HG02610 (cell line): ENCODE measurements at regions not wholly inside any gene's neighbourhood (a gene's known extent, or its start where the extent isn't known, plus 50 kb on each side); places are given as distances from the start of the nearest gene placed in this dataset.

Source experiments
- ATAC-seq: cut with Tn5 transposase; IDR thresholded peaks from one replicate; pipeline ENCODE4 v1.9.1; 2021; ENCODE audit warnings: mild to moderate bottlenecking, moderate library complexity; ENCODE audit not compliant: unreplicated experiment

DNA sequence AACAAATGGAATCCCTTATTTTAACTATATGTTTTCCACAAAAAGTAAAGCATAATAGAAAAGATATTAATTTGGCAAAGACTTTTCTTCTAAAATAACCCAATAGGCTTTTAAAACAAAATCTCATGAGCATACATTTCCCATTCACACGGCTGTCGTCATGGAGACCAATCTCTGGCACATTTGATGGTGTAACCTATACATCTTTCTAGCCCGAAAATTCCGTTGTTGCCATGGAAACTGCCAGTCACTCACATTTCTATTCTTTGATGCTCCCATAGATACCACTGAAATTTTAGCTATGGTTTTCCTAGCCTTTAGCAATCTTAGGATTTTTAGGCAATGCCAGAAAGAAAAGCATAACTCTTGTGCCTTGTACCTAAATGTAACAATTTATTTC is 262.9 kb upstream of the TRPM3 start:
- ATAC-seq, result no peak

DNA sequence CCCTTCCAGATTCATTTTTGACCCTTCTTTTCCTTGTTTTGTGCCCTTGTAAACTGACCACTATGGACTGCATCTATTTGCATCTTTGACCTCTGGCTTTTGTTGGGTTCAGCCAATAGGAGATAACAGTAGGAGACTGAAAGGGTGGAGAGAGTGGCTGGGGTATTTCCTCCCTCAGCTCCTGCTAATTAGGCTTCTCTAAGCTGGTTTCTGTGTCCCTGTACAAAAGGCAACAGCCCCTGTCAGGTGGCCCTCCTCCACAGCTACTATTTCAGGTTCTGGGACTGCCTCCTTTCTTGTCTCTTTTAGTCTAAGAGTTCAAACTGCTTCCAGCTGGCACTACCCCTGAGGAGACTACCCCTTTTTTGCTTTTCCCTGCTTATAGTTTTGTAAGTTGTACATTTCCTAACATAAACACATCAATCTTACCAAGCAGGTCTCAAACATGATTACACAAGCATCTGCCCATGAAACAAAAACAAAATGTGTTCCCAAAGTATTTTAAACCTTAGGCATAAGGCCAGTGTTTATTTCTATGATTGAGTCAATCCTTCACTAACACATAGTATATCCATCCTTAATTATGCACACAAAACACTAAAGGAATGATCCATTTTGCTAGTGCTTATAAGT is 262.0 kb upstream of the TRPM3 start:
- no peak for ATAC-seq

DNA sequence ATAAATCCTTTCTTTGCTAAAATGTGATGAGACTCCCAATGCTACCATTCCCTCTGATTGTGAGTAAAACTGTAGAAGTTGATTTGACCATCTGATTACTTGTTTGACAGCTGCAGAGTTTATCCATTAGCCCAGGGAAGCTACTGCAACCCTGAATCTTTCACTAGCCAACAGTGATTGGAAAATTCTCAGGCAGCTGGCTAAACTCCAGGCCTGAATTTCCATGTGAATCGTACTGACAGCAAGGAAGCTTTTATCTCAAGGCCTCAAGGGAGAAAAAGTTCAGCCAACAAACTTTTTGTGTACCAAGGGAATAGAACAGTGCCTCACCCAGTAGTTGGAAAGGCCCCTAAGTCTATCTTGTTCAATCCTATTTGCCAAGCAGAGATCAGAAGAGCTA is 246.7 kb upstream of the TRPM3 start:
- no peak for ATAC-seq

DNA sequence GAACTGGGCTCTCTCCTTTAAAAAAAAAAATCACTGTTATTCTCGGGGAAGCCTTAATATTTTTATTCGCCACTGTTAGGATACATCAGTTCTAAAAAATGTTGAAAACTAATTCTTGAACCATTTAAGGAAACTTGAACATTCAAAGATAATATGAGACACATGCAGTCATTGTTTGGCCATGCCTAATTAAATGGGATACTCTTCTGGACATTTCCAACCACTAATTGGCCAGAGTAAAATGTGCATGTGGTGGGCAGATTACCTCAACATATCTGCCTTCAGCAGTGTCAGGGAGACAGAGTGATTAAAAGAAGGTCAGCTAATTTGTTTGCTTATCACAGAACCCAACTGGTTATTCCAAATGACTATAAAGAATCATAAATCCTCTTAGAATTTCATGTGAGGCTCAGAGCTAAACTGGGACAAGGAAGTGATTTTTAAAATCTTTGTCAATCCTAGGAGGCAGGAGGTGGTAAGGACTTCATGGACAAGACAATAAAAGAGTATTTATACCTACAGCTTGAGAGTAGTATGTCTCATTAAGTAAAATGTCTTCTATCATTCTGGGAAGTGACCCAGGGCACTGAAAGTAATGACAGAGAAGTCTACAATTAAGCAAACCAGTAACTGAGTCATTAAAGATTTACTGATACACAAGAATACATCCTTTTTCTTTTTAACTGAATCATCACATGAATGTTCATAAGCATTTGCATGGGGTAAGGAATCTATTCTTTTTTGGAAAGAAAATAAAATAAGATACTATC is 242.9 kb upstream of the TRPM3 start:
- no peak for ATAC-seq

DNA sequence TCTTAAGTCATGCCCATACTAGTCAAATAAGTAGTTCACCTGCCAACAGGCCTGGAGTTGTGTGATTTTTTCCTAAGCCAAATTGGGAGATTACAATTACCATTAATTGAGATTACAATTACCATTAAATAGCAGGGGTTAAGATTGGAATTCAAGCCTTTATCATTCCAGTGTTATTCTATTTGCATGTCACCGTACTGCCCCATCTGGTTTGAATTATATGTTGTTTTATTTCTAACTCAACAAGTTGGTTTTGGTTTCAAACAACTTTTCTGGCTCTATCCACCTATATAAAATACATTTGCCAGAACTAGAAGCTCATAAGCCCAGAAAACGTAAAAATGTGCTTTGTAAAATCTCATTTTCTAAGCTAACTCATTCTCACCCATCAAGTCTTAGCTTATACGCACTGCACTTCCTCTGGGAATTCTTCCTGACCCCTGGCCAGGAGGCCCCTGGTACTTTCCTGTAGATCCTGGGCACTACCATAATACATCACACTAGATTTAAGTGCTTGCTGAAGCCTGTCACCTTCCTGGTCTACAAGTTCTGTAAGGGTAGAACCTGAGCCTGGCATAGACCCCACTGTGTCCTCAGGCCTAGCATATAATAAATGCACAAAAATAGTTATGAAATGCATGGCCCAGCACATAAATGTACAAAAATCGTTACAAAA is 242.0 kb upstream of the TRPM3 start:
- no peak for ATAC-seq

DNA sequence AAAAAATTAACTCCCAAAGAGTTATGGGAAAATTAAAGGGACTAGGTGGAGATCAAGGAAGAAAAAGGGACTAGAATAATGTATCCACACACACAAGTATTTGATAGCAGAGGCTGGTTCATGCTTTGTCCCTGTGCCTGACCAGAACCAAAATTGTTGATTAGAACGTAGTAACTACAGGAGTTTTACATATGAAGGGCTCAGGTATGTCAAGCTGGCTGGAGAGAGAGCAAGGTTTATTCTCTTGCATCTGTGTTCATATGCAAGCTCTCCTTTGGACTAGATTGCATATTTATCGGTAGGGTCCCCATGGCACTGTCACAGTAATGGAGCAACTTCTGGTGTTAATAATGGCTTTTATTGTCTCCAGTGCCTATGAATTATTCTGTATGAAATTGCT is 239.9 kb upstream of the TRPM3 start:
- ATAC-seq, result no peak

DNA sequence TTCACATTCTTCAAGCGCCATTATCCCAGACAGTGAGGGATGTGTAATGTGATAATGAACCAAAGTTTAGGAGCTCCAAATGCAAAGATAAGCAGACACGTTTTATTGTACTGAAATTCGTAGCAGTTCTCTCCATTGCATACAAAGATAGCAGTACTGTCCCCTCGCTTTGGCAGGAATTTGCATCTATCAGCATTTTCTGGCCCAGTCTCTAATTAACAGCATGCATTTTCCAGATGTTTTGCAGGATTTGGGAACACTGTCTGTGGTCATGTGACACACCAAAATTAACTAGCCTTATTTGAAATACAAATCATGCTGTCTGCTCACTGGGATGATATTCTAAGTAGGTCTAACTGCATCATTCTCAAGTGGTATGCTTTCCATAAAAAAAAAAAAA is 235.9 kb upstream of the TRPM3 start:
- no peak for ATAC-seq

DNA sequence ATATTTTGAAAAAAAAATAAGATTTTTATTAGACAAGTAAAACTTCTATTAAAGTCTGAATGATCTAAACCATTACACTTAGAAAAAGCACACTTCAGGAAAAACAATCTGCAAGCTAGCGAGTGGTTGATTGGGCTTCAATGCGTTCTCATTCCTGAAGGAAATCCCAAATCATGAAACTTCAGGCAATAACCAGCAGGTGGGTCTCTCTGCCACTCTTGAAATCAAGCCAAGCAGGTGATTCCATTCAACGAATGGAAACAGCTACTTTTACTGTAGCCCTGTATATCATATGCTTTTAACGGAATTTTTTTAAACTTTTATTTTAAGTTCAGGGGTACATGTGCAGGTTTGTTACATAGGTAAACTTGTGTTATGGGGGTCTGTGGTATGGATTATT is 234.5 kb upstream of the TRPM3 start:
- no peak for ATAC-seq

DNA sequence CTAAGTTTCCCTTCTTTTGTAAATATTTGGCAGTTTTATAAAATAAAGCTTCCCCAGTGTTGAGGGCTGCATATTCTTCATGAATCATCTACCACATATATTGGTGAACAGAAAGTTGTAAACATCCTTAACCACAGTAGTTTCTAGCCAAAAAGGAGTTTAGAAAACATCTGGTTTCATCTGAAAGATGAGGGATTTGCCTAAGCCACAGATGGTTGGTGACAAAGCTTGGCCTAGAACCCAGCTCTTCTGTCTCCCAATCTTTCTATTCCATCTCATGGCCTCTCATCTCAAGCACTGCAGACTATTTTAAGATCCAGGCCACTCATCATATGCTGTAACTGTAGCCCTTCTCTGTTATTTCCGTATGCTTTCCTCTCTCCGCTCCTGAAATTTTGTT is 232.3 kb upstream of the TRPM3 start:
- ATAC-seq, result no peak

DNA sequence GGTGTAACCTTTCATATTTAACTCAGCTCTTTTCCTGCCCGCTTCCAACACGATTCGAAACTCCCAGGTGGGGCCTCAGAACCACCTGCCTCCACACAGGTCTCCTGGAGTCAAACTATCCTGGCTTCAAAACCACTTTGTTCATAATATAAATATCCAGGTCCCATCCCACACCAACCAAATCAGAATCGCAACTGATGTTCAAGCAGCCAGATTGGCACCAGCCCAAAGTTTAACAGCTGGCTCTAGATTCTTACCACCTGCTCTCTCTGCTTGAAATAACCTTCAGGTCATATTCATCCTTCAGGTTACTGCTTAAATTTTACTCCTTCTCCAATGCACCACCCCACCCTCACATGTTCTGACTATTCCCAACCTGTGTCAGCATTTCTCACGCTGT is 231.4 kb upstream of the TRPM3 start:
- ATAC-seq, result no peak

DNA sequence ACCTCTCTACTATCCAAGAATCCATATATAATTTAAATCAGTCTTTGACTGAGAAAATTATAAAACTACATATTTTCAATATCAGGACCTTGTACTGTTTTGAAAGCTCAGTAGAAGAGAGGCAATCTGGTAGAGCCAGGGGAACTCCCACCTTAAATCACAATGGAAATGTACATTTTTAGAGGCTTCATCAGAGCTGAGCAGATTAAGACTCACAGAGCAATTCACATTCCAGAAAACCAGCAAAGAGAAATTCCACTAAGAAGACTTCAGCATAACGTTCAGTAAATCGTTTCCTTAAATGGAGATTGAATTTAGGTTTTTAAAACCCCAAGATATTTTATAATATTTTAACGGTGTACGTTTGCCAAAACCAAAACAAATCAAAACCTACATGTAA is 227.8 kb upstream of the TRPM3 start:
- no peak for ATAC-seq

DNA sequence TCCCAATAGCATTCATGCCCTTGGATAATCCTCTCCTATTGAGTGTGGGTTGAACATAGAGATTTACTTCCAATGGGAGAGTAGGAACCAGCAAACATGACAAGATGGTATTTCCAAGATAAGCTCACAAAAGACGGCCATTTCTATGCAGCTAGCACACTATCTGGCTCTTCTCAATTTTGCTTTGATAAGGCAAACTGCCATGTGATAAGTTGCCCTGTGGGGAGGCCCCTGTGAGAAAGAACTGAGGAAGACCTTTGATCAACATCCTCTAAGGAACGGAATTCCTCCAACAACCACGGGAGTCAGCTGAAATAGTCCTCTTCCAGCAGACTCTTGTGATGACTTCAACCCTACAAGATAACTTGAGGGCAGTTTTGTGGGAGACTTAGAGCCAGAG is 211.9 kb upstream of the TRPM3 start:
- no peak for ATAC-seq

DNA sequence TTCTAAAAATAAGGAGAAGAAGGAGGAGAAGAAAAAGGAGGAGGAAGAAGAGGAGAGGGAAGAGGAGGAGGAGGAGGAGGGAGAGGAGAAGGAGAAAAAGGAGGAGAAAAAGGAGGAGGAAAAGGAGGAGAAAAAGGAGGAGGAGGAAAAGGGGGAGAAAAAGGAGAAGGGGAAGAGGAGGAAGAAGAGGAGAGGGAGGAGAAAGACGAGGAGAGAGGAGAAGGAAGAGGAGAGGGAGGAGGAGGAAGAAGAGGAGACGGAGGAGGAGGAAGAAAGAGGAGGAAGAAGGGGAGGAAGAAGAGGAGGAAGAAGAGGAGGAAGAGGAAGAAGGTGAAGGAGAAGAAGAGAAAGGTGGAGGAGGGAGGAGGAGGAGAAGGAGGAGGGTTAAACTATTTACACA is 210.2 kb upstream of the TRPM3 start:
- ATAC-seq, result no peak

DNA sequence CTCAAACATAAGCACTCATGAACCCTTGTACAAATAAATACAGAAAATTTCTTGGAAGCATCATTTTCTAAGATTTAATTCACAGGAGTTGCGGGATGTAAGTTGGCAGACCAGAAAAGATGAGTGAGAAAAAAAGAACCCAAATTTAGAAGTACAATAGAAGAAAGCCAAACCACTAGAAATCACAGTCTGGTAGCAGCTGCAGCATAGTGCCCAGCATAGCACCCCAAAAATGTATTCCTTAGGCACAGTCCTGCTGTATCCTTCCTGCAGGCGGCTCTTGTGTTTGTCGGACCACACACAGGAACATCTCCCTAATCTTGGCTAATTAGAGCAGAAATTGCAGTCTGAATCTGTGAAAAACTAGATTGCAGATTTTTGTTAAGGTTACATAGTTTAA is 208.5 kb upstream of the TRPM3 start:
- no peak for ATAC-seq

DNA sequence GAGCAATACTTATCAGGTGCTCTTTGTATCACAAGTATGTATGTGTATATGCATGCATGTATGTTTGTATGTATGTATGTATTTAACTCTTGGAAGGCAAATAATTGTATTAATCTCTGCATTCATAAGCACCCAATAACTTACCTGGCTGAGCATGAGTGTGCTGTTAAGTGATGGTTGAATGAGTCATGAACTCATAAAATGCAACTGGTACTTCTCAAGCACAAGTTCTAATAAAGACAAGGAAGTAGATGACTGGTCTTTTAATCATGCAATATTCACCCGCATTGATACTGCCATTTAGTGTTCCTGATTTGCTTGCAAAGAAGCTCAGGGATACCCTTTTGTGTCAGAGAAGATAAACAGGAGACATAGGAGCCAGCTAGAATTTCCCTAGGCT is 204.9 kb upstream of the TRPM3 start:
- ATAC-seq, result no peak

DNA sequence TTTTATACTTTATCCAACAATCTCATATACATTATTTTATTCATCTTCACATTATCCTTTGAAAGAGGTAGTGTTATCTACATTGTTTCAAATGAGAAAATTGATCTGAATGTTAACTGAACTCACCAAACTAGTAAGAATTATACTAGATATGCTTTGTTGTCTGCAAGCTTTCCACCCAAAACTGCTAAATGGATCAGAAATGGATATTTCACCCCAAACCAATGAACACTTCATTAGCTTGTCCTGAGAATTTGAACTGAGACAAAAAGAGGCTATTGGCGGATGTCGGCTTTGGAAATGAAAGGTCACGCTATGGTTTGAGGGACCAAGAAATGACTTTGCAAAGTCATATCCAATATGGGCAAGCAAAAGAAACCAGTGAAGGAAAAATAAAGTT is 201.9 kb upstream of the TRPM3 start:
- no peak for ATAC-seq

DNA sequence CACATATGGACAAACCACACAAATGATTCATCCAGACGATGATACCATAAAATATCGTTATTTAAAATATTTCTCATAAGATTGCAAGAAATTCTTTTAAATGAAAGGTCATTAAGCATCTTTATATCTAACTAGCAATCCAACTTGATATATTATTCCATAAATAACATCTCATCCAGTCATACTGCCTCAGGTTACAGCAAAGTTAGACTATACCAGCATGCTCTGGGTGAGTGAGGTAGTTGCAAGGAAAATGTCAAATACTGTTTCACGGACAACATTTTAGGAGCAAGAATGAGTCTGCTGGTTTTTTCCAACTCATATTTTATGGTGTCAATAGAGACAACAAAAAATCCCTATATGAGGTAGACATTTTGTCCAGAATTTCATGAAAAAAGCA is 200.9 kb upstream of the TRPM3 start:
- no peak for ATAC-seq

DNA sequence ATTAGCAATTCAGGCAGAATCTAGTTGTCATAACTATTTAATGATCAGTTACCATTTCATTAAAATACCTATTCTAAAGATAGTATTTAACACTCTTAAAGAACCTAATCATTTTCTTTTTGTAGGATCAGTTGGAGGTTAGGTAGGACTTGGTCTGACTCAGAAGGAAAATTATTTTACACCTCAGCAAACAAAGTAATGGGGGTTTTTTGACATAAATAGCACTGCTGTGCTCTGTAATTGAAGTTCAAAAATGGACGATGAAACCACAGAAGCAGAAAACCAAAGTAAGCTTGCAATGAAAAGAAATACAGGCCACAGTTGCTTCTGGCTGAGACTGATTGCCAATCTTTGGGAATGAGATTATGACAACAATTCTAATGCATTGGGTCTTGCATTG is 187.0 kb upstream of the TRPM3 start:
- ATAC-seq, result peak; percentile 76

DNA sequence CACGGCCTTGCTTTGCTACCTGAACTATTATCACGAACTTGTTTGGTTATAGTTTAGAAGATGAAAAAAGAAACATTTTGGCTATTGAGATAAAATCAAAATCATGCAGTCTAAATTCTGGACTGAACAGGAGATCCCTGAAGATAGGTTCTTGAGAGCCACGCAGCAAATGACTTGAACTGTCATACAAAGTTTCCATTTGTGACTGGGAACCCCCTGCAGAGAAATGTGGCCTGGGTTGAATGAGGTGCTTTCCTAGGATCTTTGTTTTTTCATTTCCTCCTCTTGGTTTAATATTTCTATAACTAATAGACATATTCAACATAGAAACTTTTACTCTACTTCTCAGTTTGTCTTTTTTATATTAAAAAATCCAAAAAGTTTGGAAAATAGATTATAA is 184.7 kb upstream of the TRPM3 start:
- peak; percentile 82 for ATAC-seq

DNA sequence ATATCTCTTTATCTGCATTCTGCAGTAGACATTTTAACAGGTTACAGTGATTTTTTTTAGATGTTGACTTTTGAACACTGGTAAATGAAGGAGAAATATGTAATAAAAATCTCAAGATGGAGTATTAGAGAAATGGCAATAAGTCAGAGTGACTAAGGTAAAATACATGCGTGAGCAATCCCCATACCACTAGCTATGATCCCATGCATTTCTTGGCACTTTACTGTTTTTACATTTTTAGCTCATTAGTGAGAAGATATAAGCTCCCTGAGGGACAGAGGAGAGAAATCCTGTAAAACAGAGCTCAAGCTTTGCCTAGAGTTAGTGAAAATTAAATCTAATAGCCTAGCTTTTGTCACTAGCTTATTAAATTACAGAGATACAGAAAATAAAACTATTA is 181.9 kb upstream of the TRPM3 start:
- no peak for ATAC-seq

DNA sequence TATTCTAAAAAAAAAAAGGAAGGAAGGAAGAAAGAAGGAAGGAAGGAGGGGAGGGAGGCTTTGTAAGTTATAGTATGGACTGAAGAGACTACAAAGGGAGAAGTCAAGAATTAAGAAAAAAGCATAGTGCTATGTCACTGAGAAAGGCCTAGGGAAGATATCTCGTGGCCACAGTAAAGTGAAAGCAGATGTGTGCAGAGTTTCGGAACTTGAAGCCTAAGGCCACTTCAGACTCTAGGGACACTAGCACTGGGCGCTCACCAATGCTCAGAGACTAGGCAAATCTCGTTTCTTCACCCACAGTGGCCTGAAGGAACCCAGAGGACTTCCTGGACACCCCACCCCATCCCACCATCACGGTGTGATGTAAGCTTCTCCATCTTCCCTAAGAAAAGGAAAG is 181.4 kb upstream of the TRPM3 start:
- no peak for ATAC-seq

DNA sequence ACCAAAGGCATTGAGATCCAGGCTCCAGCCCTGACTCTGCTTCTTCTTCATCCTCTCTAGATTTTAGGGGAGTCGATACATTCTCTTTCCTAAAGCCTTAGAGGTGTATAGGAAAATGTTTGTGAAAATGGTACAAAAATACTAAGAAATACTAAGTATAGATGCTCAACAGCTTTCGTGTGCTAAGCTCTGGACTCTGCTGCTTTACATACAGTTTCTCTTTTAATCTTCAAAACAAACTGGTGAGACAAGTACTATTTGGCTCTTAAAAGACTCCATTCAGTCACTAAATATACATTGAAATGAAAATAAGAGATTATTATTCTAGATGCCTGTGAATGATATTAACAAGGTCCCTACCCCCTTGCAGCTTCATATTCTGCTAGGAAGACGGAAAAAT is 174.5 kb upstream of the TRPM3 start:
- ATAC-seq, result no peak
